Thymus (tissue), 11 donors: ENCODE measurements at regions not wholly inside any gene's neighbourhood (a gene's known extent, or its start where the extent isn't known, plus 50 kb on each side); places are given as distances from the start of the nearest gene placed in this dataset.

ENCODE experiments used
- DNase-seq, 9 donors: peaks; one replicate each; pipeline ENCODE4 v3.0.0-alpha.2; 2013; ENCODE audit warnings: low spot score in 9 of 9, low read depth in 6 of 9, missing footprints in 1 of 9
- H3K27ac ChIP-seq, 2 donors: one replicate each; pipeline ENCODE4 v1.5.1; 2013; ENCODE audit warnings: control low read depth in 1 of 2, low read depth in 1 of 2, low read length in 1 of 2, mild to moderate bottlenecking in 1 of 2, moderate library complexity in 1 of 2
- H3K27me3 ChIP-seq, 2 donors: one replicate each; pipeline ENCODE4 v1.5.1; 2013; ENCODE audit warnings: low read length in 1 of 2; ENCODE audit not compliant: control insufficient read depth in 2 of 2, insufficient read depth in 1 of 2
- H3K36me3 ChIP-seq, 2 donors: one replicate each; pipeline ENCODE4 v1.5.1; 2013; ENCODE audit warnings: low read length in 1 of 2, mild to moderate bottlenecking in 1 of 2, moderate library complexity in 1 of 2; ENCODE audit not compliant: control insufficient read depth in 2 of 2, insufficient read depth in 2 of 2
- H3K4me1 ChIP-seq, 2 donors: one replicate each; pipeline ENCODE4 v1.5.1; 2013; ENCODE audit warnings: low read length in 2 of 2; ENCODE audit not compliant: control insufficient read depth in 2 of 2, insufficient read depth in 2 of 2
- H3K4me3 ChIP-seq, 2 donors: one replicate each; pipeline ENCODE4 v1.5.1; 2013; ENCODE audit warnings: low read length in 2 of 2, control low read depth in 1 of 2, mild to moderate bottlenecking in 1 of 2
- H3K9me3 ChIP-seq, 2 donors: one replicate each; pipeline ENCODE4 v1.5.1; 2013; ENCODE audit warnings: low read length in 1 of 2, mild to moderate bottlenecking in 1 of 2; ENCODE audit not compliant: control insufficient read depth in 2 of 2, insufficient read depth in 1 of 2
- WGBS: extraction: QIAGEN DNeasy Blood & Tissue Kit; methylation state at CpG from one replicate; pipeline ENCODE4 v1.1.7; 2013; 5-methylcytosine and 5-hydroxymethylcytosine counted together
- donor health status: healthy.

DNA sequence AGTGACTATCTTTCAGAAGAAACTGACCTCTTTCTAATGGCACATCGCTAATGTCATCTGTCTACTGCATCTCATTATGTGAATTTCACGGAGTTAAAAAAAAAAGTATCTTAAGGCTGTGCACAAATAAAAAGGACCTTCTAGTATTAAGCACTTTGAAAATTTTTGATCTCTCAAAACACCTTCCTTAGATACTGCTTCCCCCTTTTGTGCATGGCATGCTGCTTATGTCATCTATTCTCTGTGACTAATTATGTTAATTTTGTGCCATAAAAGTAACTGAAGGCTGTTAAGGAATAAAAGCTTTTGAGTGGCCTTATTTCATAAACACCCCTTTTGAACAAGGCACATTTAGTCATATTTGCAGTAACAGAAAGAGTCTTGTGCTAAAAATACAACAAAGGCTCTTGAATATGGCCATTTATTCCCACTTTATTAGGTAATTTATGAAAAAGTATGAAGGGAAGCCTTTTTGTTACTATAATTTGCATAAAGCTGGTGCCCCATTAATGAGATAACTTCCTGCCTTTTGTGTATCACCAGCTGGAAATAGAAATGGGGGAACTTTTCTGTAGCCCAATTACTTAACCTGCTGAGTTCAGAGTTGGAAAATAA, 1412.0 kb upstream of the ZEB2 start:
- WGBS = 89% methylated on average over 2 of the region's 2 CpGs
- no peaks in the 10 kb centered on the region for H3K36me3 ChIP-seq
- no peak overlapping the region for H3K27ac ChIP-seq
- no peaks in the 10 kb centered on the region for H3K9me3 ChIP-seq
- no peak for DNase-seq
- no peaks in the 10 kb centered on the region for H3K4me1 ChIP-seq
- H3K4me3 ChIP-seq = no peak overlapping the region
- no peaks in the 10 kb centered on the region for H3K27me3 ChIP-seq

GRCh38 chr2:145930318-145930717, 1410.4 kb upstream of the ZEB2 start:
- Histone ChIP-seq H3K27ac (no peak overlapping the region), H3K9me3 (no peaks in the 10 kb centered on the region), H3K27me3 (no peaks in the 10 kb centered on the region), H3K4me3 (no peak overlapping the region), H3K36me3 (no peaks in the 10 kb centered on the region), H3K4me1 (no peaks in the 10 kb centered on the region)
- no peak for DNase-seq
- 36% methylated on average over 2 of the region's 2 CpGs for WGBS

- Histone ChIP-seq H3K4me3 (no peak overlapping the region), H3K27ac (no peak overlapping the region), H3K36me3 (no peaks in the 10 kb centered on the region), H3K9me3 (no peaks in the 10 kb centered on the region), H3K4me1 (no peaks in the 10 kb centered on the region), H3K27me3 (no peaks in the 10 kb centered on the region)
- 77% methylated on average over 5 of the region's 5 CpGs for WGBS
- no peak for DNase-seq
Observed at GRCh38 chr2:145927131-145927950, 1407.4 kb upstream of the ZEB2 start.

- no peak overlapping the region for H3K4me3 ChIP-seq
- 95% methylated on average over 4 of the region's 4 CpGs for WGBS
- no peaks in the 10 kb centered on the region for H3K9me3 ChIP-seq
- no peak overlapping the region for H3K27ac ChIP-seq
- H3K27me3 ChIP-seq = no peaks in the 10 kb centered on the region
- no peaks in the 10 kb centered on the region for H3K4me1 ChIP-seq
- H3K36me3 ChIP-seq = no peaks in the 10 kb centered on the region
- DNase-seq = no peak
Observed at GRCh38 chr2:145925591-145925990, 1405.7 kb upstream of the ZEB2 start.

GRCh38 chr2:145919477-145919876, 1399.6 kb upstream of the ZEB2 start:
- H3K4me3 ChIP-seq = no peak overlapping the region
- H3K27ac ChIP-seq = no peak overlapping the region
- 91% methylated on average over 2 of the region's 2 CpGs for WGBS
- DNase-seq = no peak
- H3K9me3 ChIP-seq = no peaks in the 10 kb centered on the region
- H3K36me3 ChIP-seq = no peaks in the 10 kb centered on the region
- no peaks in the 10 kb centered on the region for H3K27me3 ChIP-seq
- H3K4me1 ChIP-seq = no peaks in the 10 kb centered on the region

DNA sequence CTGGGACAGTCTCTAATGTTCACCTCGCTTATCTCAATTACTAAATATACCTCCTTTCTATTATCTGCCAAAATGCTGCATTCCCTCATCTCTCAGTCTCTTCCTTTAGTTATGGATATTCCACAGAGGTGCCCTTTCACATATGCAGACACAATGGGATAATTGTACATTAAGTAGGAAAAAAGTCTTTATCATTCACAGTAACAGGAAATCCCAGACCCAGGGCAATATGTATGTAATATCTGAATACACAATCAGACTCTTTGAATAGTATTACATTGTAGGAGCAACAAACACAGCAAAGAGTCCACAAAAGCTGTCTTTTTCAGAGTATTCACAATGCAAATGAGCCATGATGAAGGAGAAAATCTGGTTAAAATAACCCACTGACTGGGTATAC, 1399.0 kb upstream of the ZEB2 start:
- no peaks in the 10 kb centered on the region for H3K4me1 ChIP-seq
- H3K27me3 ChIP-seq = no peaks in the 10 kb centered on the region
- no peaks in the 10 kb centered on the region for H3K9me3 ChIP-seq
- DNase-seq = no peak
- H3K4me3 ChIP-seq = no peak overlapping the region
- no peaks in the 10 kb centered on the region for H3K36me3 ChIP-seq
- 84% methylated on average over 1 of the region's 1 CpG for WGBS
- no peak overlapping the region for H3K27ac ChIP-seq

DNA sequence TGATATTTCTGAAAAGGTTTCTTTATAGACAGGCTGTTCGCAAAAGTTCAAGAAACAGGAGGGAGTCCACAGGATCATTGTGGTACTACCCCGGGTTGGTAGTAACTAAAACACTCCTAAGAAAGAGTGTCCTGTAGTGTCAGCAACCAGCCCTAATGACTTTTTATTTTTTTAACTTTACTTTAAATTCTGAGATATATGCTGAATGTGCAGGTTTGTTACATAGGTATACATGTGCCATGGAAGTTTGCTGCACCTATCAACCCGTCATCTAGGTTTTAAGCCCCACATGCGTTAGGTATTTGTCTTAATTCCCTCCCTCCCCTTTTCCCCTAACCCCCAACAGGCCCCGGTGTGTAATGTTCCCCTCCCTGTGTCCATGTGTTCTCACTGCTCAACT, 1396.9 kb upstream of the ZEB2 start:
- H3K4me3 ChIP-seq = no peak overlapping the region
- 95% methylated on average over 5 of the region's 5 CpGs for WGBS
- DNase-seq = no peak
- no peaks in the 10 kb centered on the region for H3K9me3 ChIP-seq
- no peak overlapping the region for H3K27ac ChIP-seq
- no peaks in the 10 kb centered on the region for H3K36me3 ChIP-seq
- H3K4me1 ChIP-seq = no peaks in the 10 kb centered on the region
- H3K27me3 ChIP-seq = no peaks in the 10 kb centered on the region

DNA sequence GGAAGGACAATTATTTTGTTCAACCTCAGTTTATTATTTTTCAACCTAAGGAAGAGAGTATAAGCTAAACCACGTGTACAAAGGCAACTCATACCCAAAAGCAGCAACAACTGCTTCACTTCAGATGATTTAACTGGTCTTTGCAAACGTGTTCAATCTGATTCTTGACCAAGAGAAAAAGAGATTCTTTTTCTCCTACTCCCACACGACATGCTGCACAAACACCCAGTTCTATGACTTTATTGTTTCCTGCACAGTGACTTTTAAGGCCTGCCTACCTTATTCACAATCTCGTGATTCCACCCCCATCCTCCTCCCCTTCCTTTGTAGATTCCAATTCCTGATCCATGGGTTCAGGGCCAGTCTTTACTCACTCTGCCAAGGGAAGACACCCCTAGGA, 1394.8 kb upstream of the ZEB2 start:
- 90% methylated on average over 4 of the region's 4 CpGs for WGBS
- H3K27ac ChIP-seq = no peak overlapping the region
- no peaks in the 10 kb centered on the region for H3K4me1 ChIP-seq
- no peaks in the 10 kb centered on the region for H3K9me3 ChIP-seq
- H3K36me3 ChIP-seq = no peaks in the 10 kb centered on the region
- H3K27me3 ChIP-seq = no peaks in the 10 kb centered on the region
- H3K4me3 ChIP-seq = no peak overlapping the region
- no peak for DNase-seq

DNA sequence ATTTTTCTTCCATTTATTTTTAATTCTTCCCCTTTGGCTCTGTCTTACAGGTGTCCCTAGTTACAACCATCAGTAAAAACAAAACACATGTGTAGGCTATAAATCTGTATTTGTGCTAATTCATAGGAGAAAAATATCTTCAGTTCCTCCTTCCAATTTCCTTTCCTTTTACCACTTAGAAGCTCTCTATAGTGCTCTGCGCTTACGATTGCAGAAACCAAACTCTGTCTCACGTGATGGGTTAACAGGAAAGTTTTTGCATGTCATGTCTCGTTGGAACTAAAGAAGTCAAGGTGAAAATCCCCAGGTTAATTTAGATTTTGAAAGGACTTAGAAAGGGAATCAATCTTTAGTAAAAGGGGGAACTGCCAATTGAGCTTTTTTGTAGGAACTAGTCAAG, 1390.5 kb upstream of the ZEB2 start:
- H3K4me3 ChIP-seq = no peak overlapping the region
- H3K36me3 ChIP-seq = no peaks in the 10 kb centered on the region
- DNase-seq = peak in 1 of 9 donors; percentile 10
- no peaks in the 10 kb centered on the region for H3K9me3 ChIP-seq
- WGBS = 19% methylated on average over 4 of the region's 4 CpGs
- no peaks in the 10 kb centered on the region for H3K4me1 ChIP-seq
- H3K27me3 ChIP-seq = no peaks in the 10 kb centered on the region
- no peak overlapping the region for H3K27ac ChIP-seq
